Retina (tissue), 1 donor: ENCODE measurements at regions not wholly inside any gene's neighbourhood (a gene's known extent, or its start where the extent isn't known, plus 50 kb on each side); places are given as distances from the start of the nearest gene placed in this dataset.

ENCODE experiments used
- DNase-seq: peaks from one replicate; pipeline ENCODE4 v3.0.0-alpha.2; 2016

GRCh38 chr4:128347930-128348660, 60.5 kb upstream of the PGRMC2 start:
- DNase-seq, result no peak

DNA sequence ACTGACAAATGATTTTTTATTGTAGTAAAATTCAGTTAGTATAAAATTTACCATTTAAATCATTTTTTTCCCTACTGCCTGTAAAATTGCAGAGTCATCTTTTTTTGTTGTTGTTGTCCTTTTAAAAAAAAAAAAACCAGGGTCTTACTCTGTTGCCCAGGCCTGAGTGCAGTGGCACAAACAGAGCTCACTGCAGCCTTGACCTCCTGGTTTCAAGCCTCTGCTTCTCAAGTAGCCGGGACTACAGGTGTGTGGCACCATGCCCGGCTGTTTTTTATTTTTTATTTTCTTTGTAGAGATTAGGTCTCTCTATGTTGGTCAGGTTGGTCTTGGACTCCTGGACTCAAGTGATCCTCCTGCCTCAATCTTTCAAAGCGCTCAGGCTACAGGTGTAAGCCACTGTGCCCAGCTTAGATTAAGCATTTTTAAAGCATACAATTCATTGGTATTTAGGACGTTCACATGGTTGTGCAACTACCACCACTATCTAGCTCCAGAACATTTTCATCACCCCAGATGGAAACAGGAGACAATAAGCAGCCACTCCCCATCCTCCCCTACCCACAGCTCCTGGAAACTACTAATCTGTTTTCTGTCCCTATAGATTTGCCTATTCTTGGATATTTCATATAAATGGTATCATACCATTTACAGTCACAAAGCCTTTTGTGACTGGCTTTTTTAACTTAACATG, 59.7 kb upstream of the PGRMC2 start:
- no peak for DNase-seq

- DNase-seq, result no peak
Observed at GRCh38 chr4:128346054-128346716, 58.6 kb upstream of the PGRMC2 start.

DNA sequence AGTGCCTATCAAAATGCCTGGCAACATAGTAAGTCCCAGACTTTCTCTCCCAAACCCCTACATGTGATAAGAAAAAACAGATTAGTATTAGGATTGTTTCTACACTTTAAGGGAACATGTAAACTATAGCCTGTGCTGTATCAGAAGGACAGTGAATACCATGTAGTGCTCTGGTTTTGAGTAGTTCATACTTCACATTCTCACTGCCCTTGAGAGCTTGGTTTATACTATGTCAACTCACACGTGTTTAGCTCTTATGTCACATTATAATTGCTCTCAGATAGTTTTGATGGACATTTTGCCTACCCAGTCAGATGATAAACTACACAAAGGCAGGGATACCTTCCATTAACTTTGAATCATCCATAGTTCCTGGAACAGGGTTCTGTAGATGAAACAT, 58.0 kb upstream of the PGRMC2 start:
- DNase-seq, result no peak

DNA sequence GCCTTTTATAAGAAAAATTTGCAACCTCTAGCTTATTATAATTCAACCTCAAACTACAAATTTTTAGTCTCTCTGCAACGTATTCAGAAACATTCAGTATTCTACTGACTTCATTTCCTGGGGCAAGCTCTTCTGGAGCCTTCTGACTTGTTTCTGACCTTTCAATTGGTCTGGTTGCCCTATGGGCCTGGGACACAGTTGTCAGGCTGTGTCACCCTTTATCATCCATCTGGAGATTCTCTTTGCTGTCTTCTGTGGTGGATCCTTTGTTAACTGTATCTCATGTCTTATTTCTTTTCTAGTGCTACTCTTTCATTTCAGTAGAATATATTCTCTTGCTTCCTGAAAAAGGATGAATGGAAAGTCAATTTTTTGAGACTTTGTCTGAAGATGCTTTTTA, 55.1 kb upstream of the PGRMC2 start:
- DNase-seq, result no peak

GRCh38 chr4:128341634-128342033, 54.0 kb upstream of the PGRMC2 start:
- DNase-seq, result no peak

DNA sequence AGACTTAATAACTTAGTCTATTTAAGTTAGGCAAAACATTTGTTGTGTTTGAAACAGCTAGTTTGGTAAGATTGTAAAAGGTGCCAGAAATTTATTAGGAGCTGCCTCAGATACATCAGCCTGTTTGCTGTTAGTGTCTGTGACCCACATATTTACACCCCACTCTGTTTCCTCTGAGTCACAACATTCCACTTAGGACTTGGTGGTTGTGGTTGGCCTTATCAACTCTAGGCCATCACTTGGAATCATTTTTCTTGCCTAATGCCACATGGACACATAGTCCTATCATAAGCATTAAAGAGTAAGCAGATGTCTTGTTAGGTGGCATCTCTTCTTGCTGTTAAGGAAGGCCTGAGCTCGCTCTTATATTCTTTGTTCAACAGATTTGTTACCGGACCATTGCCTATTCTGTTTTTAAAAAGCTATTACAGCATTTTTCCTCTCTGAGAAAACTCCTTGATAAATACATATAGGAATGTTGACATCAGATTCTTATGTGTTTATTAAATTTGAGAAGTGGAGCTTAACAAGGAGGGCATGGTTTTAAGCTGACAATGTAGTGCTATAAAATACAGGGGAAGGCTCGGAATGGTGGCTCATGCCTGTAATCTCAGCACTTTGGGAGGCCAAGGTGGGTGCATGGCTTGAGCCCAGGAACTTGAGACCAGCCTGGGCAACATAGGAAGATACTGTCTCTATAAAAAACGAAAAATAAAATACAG, 51.2 kb upstream of the PGRMC2 start:
- DNase-seq, result no peak

DNA sequence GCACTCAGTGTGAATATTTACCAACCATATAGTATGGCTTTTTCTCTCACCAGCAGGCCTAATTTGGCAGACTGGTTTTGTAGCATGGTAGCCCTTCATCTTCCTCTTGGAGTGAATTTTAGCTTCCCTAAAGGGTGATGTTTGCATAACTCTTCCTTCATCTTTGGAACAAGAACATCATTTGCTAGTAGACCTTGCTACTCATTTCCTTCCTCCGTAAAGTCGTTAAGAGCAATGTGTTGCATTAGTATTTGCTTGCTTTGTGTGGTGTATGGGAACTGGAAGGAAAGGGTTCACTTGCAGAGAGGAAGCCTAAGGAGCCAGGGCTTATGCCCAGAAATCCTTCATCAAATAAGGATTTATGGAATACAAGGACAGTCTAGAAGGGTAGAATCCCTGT, 50.2 kb upstream of the PGRMC2 start:
- DNase-seq, result no peak
